Liver (tissue), 8 donors: ENCODE measurements at regions not wholly inside any gene's neighbourhood (a gene's known extent, or its start where the extent isn't known, plus 50 kb on each side); places are given as distances from the start of the nearest gene placed in this dataset.

Experiments
- DNase-seq: peaks from one replicate; pipeline ENCODE4 v3.0.0-alpha.2; 2017; ENCODE audit warnings: low spot score
- H3K27ac ChIP-seq, 2 donors: one replicate each; pipeline ENCODE4 v1.7.0; 2013; ENCODE audit warnings: inconsistent platforms in 2 of 2, low read length in 2 of 2, control low read depth in 1 of 2, low read depth in 1 of 2, mild to moderate bottlenecking in 1 of 2
- H3K27me3 ChIP-seq, 4 donors: one replicate each; pipeline versions ENCODE4 v1.6.1 to v1.7.0; 2013; ENCODE audit warnings: low read length in 3 of 4, inconsistent platforms in 1 of 4, mild to moderate bottlenecking in 1 of 4, moderate library complexity in 1 of 4; ENCODE audit not compliant: control insufficient read depth in 4 of 4, insufficient read depth in 4 of 4
- H3K36me3 ChIP-seq, 4 donors: one replicate each; pipeline versions ENCODE4 v1.6.1 to v1.7.0; 2013; ENCODE audit warnings: low read length in 3 of 4, mild to moderate bottlenecking in 3 of 4, low read depth in 1 of 4, moderate library complexity in 1 of 4; ENCODE audit not compliant: control insufficient read depth in 4 of 4, insufficient read depth in 3 of 4
- H3K4me1 ChIP-seq, 4 donors: one replicate each; pipeline versions ENCODE4 v1.6.1 to v1.7.0; 2013; ENCODE audit warnings: low read length in 3 of 4, mild to moderate bottlenecking in 3 of 4, moderate library complexity in 1 of 4; ENCODE audit not compliant: control insufficient read depth in 4 of 4, insufficient read depth in 4 of 4
- H3K4me3 ChIP-seq, 3 donors: one replicate each; pipeline versions ENCODE4 v1.6.1 to v1.7.0; 2013; ENCODE audit warnings: low read length in 3 of 3, control low read depth in 1 of 3, low read depth in 1 of 3, mild to moderate bottlenecking in 1 of 3
- H3K9ac ChIP-seq, 2 donors: one replicate each; pipeline ENCODE4 v1.7.0; 2013; ENCODE audit warnings: low read length in 2 of 2, mild to moderate bottlenecking in 2 of 2, moderate library complexity in 2 of 2, control low read depth in 1 of 2, low read depth in 1 of 2
- H3K9me3 ChIP-seq, 4 donors: one replicate each; pipeline versions ENCODE4 v1.6.1 to v1.7.0; 2013; ENCODE audit warnings: low read length in 3 of 4; ENCODE audit not compliant: control insufficient read depth in 4 of 4
- EGR1 ChIP-seq, 2 donors: IDR thresholded peaks; 2 replicates each; pipeline ENCODE4 v1.6.1; 2016 to 2018; ENCODE audit warnings: antibody characterized with exemption in 2 of 2, low read depth in 2 of 2
- FOXA1 ChIP-seq: IDR thresholded peaks from 2 replicates; pipeline ENCODE4 v1.6.1; 2016; ENCODE audit warnings: antibody characterized with exemption
- GABPA ChIP-seq, 2 donors: IDR thresholded peaks in 1 of 2; conservative IDR thresholded peaks in 1 of 2; 2 replicates each; pipeline ENCODE4 v1.6.1; 2016; ENCODE audit warnings: antibody characterized with exemption in 2 of 2, mild to moderate bottlenecking in 1 of 2, moderate library complexity in 1 of 2
- HNF4A ChIP-seq, 2 donors: conservative IDR thresholded peaks; 2 replicates each; pipeline ENCODE4 v1.6.1; 2016; ENCODE audit warnings: antibody characterized with exemption in 2 of 2, mild to moderate bottlenecking in 2 of 2
- HNF4G ChIP-seq: IDR thresholded peaks from 2 replicates; pipeline ENCODE4 v1.6.1; 2016; ENCODE audit warnings: antibody characterized with exemption
- JUND ChIP-seq, 2 donors: IDR thresholded peaks; 2 replicates each; pipeline ENCODE4 v1.6.1; 2016; ENCODE audit warnings: antibody characterized with exemption in 2 of 2
- RAD21 ChIP-seq, 2 donors: IDR thresholded peaks; 2 replicates each; pipeline ENCODE4 v1.6.1; 2016; ENCODE audit warnings: antibody characterized with exemption in 2 of 2, mild to moderate bottlenecking in 2 of 2
- RXRA ChIP-seq, 2 donors: IDR thresholded peaks; 2 replicates each; pipeline ENCODE4 v1.6.1; 2017 to 2018; ENCODE audit warnings: antibody characterized with exemption in 2 of 2, mild to moderate bottlenecking in 1 of 2
- SP1 ChIP-seq: IDR thresholded peaks from 2 replicates; pipeline ENCODE4 v1.6.1; 2018; ENCODE audit warnings: antibody characterized with exemption, mild to moderate bottlenecking
- TAF1 ChIP-seq: conservative IDR thresholded peaks from 2 replicates; pipeline ENCODE4 v1.6.1; 2016; ENCODE audit warnings: antibody characterized with exemption, mild to moderate bottlenecking
- YY1 ChIP-seq: IDR thresholded peaks from 2 replicates; pipeline ENCODE4 v1.6.1; 2016; ENCODE audit warnings: antibody characterized with exemption, mild to moderate bottlenecking
- WGBS: extraction: QIAGEN DNeasy Blood & Tissue Kit; methylation state at CpG from one replicate; pipeline ENCODE4 v1.1.7; 2013; 5-methylcytosine and 5-hydroxymethylcytosine counted together
- TF ChIP-seq, protein P1 (sequence below): fragments of 150-350 bp; IDR thresholded peaks from 2 replicates; pipeline ENCODE4 v1.5.1; 2017; ENCODE audit warnings: improper control_type of control experiment, low read depth, low read length; ENCODE audit not compliant: missing input control
- TF ChIP-seq, protein P2 (sequence below): IDR thresholded peaks from 2 replicates; pipeline ENCODE4 v1.6.1; 2016; ENCODE audit warnings: antibody characterized with exemption
- TF ChIP-seq, protein P3 (sequence below): IDR thresholded peaks from 2 replicates; pipeline ENCODE4 v1.6.1; 2016; ENCODE audit warnings: antibody characterized with exemption
- TF ChIP-seq, protein P4 (sequence below): IDR thresholded peaks from 2 replicates; pipeline ENCODE4 v1.6.1; 2016; ENCODE audit warnings: antibody characterized with exemption, mild to moderate bottlenecking
- donor health status: healthy.
- donor health status: healthy.
- donor health status: healthy.
- donor health status: healthy.
- donor health status: healthy.

DNA sequence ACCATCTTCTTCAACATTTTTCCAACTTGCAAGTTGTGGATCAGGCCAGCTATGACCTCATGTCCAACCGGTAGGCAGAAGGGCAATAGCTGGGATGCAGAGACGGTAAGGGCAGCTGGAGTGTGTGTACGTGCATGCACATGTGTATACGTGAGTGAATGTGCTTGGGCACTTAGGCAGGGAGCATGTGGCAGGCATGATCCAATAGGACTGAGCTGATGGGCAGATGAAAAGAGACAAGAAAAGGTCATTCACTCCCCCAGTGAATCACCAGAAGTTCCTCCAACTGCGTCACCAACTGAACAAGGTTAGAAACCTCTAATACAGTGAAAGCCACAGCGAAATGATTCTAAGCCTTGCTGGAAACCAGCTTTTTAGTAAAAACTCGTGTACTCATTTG, 176.1 kb downstream of the FGFR2 start (continued):
- TF ChIP-seq, protein P1, sequence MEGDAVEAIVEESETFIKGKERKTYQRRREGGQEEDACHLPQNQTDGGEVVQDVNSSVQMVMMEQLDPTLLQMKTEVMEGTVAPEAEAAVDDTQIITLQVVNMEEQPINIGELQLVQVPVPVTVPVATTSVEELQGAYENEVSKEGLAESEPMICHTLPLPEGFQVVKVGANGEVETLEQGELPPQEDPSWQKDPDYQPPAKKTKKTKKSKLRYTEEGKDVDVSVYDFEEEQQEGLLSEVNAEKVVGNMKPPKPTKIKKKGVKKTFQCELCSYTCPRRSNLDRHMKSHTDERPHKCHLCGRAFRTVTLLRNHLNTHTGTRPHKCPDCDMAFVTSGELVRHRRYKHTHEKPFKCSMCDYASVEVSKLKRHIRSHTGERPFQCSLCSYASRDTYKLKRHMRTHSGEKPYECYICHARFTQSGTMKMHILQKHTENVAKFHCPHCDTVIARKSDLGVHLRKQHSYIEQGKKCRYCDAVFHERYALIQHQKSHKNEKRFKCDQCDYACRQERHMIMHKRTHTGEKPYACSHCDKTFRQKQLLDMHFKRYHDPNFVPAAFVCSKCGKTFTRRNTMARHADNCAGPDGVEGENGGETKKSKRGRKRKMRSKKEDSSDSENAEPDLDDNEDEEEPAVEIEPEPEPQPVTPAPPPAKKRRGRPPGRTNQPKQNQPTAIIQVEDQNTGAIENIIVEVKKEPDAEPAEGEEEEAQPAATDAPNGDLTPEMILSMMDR, result no peak
- TF ChIP-seq, protein P2, sequence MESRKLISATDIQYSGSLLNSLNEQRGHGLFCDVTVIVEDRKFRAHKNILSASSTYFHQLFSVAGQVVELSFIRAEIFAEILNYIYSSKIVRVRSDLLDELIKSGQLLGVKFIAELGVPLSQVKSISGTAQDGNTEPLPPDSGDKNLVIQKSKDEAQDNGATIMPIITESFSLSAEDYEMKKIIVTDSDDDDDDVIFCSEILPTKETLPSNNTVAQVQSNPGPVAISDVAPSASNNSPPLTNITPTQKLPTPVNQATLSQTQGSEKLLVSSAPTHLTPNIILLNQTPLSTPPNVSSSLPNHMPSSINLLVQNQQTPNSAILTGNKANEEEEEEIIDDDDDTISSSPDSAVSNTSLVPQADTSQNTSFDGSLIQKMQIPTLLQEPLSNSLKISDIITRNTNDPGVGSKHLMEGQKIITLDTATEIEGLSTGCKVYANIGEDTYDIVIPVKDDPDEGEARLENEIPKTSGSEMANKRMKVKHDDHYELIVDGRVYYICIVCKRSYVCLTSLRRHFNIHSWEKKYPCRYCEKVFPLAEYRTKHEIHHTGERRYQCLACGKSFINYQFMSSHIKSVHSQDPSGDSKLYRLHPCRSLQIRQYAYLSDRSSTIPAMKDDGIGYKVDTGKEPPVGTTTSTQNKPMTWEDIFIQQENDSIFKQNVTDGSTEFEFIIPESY, result no peak
- no peak for TF ChIP-seq RAD21 (IDR thresholded peaks at IDR 0.05)
- TF ChIP-seq, protein P3, sequence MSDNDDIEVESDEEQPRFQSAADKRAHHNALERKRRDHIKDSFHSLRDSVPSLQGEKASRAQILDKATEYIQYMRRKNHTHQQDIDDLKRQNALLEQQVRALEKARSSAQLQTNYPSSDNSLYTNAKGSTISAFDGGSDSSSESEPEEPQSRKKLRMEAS, result no peak
- no peak for TF ChIP-seq FOXA1
- no peak for TF ChIP-seq YY1

DNA sequence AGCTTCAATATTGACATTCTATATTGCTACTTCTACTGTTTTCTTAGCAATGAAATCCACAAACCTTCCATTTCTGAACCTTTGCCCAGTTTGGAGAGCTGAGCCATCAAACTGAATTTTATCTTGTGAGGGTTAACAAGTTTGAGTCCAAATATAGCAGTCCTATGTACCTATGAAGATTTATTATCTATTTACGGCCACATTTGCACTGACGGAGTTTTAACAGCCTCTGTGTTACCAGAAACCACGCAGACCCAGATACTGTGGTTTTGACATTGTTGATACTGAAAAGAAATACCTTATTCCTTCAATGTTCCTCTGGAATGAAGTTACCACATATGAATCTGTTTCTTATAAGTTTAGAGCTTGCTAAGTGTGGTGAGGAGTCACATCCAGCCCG, 172.6 kb downstream of the FGFR2 start:
- H3K4me1 ChIP-seq, result no peaks in the 10 kb centered on the region
- WGBS, result 72% methylated on average over 4 of the region's 4 CpGs
- H3K9me3 ChIP-seq, result no peaks in the 10 kb centered on the region
- DNase-seq, result no peak
- H3K27me3 ChIP-seq, result no peaks in the 10 kb centered on the region
- no peak overlapping the region for H3K27ac ChIP-seq
- no peak for TF ChIP-seq HNF4G
- TF ChIP-seq, protein P1, result no peak
- TF ChIP-seq, protein P2, result no peak
- no peak for TF ChIP-seq EGR1 (IDR thresholded peaks at IDR 0.05; ENCODE audit: low read depth in 2 of 2)
- no peak for TF ChIP-seq RXRA (IDR thresholded peaks at IDR 0.05)
- no peak for TF ChIP-seq SP1
- no peak for TF ChIP-seq GABPA (IDR thresholded peaks at IDR 0.05 in 1 of 2, conservative IDR thresholded peaks at IDR 0.05 in 1 of 2)
- TF ChIP-seq FOXA1, result no peak
- TF ChIP-seq, protein P4, sequence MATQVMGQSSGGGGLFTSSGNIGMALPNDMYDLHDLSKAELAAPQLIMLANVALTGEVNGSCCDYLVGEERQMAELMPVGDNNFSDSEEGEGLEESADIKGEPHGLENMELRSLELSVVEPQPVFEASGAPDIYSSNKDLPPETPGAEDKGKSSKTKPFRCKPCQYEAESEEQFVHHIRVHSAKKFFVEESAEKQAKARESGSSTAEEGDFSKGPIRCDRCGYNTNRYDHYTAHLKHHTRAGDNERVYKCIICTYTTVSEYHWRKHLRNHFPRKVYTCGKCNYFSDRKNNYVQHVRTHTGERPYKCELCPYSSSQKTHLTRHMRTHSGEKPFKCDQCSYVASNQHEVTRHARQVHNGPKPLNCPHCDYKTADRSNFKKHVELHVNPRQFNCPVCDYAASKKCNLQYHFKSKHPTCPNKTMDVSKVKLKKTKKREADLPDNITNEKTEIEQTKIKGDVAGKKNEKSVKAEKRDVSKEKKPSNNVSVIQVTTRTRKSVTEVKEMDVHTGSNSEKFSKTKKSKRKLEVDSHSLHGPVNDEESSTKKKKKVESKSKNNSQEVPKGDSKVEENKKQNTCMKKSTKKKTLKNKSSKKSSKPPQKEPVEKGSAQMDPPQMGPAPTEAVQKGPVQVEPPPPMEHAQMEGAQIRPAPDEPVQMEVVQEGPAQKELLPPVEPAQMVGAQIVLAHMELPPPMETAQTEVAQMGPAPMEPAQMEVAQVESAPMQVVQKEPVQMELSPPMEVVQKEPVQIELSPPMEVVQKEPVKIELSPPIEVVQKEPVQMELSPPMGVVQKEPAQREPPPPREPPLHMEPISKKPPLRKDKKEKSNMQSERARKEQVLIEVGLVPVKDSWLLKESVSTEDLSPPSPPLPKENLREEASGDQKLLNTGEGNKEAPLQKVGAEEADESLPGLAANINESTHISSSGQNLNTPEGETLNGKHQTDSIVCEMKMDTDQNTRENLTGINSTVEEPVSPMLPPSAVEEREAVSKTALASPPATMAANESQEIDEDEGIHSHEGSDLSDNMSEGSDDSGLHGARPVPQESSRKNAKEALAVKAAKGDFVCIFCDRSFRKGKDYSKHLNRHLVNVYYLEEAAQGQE, result no peak
- TF ChIP-seq JUND (IDR thresholded peaks at IDR 0.05), result no peak
- TF ChIP-seq TAF1, result no peak
- no peak for TF ChIP-seq HNF4A (conservative IDR thresholded peaks at IDR 0.05)
- TF ChIP-seq, protein P3, result no peak
- no peaks in the 10 kb centered on the region for H3K36me3 ChIP-seq
- no peak overlapping the region for H3K9ac ChIP-seq
- H3K4me3 ChIP-seq, result no peak overlapping the region
